IMR-90 (cell line): ENCODE measurements at regions not wholly inside any gene's neighbourhood (a gene's known extent, or its start where the extent isn't known, plus 50 kb on each side); places are given as distances from the start of the nearest gene placed in this dataset.

Experiments used
- BHLHE40 ChIP-seq: fragments of 150-350 bp; IDR thresholded peaks from 2 replicates; pipeline ENCODE4 v1.6.1; 2016; ENCODE audit warnings: mild to moderate bottlenecking, low read depth, low read length
- CEBPB ChIP-seq: IDR thresholded peaks from 2 replicates; pipeline ENCODE4 v1.6.1; 2012; ENCODE audit warnings: low read depth, low read length, improper control_type of control experiment
- CHD1 ChIP-seq: IDR thresholded peaks from 2 replicates; pipeline ENCODE4 v1.6.1; 2012; ENCODE audit warnings: low read depth, low read length, improper control_type of control experiment
- CTCF ChIP-seq: conservative IDR thresholded peaks from 2 replicates; pipeline ENCODE4 v1.5.1; 2012; ENCODE audit warnings: mild to moderate bottlenecking, low read depth, low read length, improper control_type of control experiment
- MAFK ChIP-seq: IDR thresholded peaks from 2 replicates; pipeline ENCODE4 v1.6.1; 2012; ENCODE audit warnings: low read depth, low read length, improper control_type of control experiment
- MXI1 ChIP-seq: IDR thresholded peaks from 2 replicates; pipeline ENCODE4 v1.6.1; 2012; ENCODE audit warnings: low read depth, mild to moderate bottlenecking, low read length, moderate library complexity, borderline replicate concordance
- POLR2A ChIP-seq: IDR thresholded peaks from 2 replicates; pipeline ENCODE4 v1.6.1; 2012; ENCODE audit warnings: mild to moderate bottlenecking, low read depth, low read length
- SMC3 ChIP-seq: fragments of 150-350 bp; IDR thresholded peaks from 2 replicates; pipeline ENCODE4 v1.6.1; 2016; ENCODE audit warnings: low read depth, mild to moderate bottlenecking, antibody characterized with exemption, low read length, moderate library complexity

- TF ChIP-seq CTCF: no peak
- no peak for TF ChIP-seq SMC3
- TF ChIP-seq POLR2A: no peak
- TF ChIP-seq CEBPB: no peak
- TF ChIP-seq CHD1: no peak
- no peak for TF ChIP-seq BHLHE40
- TF ChIP-seq MAFK: no peak
- TF ChIP-seq MXI1: no peak
Observed at GRCh38 chr10:33991924-33992323, 657.5 kb upstream of the NRP1 start.
